HK-2 (cell line): ENCODE measurements at regions not wholly inside any gene's neighbourhood (a gene's known extent, or its start where the extent isn't known, plus 50 kb on each side); places are given as distances from the start of the nearest gene placed in this dataset.

Source experiments
- DNase-seq: peaks from one replicate; pipeline ENCODE4 v3.0.0-alpha.2; 2018; ENCODE audit not compliant: unreplicated experiment

- no peak for DNase-seq
These were observed 523.8 kb upstream of the SPHKAP start for GRCh38 chr2:228705318-228705717.

GRCh38 chr2:228703152-228703551 is 521.7 kb upstream of the SPHKAP start:
- no peak for DNase-seq

GRCh38 chr2:228701506-228701905 is 520.0 kb upstream of the SPHKAP start:
- no peak for DNase-seq

DNA sequence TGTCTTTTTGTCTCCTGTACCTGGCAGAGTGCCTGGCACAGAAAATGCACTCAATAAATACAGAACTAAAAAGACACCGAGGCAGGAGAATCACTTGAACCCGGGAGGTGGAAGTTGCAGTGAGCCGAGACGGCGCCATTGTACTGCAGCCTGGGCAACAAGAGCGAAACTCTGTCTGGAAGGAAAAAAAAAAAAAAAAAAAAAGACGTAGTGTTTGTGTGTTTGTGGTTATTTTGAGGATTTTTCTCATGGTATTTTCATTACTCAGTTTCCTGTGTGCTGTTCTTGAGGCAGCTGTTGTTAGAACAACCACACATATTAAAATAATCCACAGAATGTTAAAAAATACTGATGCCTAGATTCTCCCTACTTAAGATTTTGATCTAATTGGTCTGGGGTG is 519.2 kb upstream of the SPHKAP start:
- no peak for DNase-seq

DNA sequence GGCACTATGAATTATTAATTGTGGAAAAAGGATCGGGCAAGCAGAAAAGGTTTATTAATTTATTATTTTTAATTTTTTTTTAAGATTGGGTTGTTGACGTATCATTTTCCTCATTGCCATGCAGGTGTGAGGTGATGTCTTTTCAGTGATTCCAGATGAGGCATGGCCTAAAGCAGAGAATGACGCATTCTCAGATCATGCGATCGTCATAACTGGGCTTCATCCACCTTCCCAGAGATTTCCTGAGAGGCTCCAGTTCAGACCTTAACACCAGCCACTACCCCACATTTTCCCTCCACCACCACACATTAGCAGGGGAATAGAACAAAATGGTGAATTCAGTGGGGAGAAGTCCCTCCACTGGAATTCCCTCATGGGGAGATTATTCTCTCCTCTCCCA is 518.4 kb upstream of the SPHKAP start:
- DNase-seq: no peak

DNA sequence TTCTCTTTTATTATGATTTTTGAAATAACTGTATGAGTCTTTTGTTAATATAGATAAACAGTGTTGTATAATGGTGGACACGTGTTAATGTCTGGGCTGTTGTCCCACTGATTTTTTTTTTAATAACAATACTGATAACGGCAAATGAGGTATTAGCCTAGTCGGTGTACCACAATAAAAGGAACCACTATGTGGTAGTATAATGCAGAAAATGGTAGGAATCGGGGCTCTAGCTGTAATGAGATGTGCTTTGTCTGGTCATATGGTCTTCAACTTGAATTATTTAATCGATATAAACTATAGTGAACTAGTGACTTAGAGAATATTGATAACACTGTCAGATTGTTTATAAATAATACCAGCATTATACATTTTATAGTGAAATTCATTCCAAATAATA is 517.9 kb upstream of the SPHKAP start:
- no peak for DNase-seq

DNA sequence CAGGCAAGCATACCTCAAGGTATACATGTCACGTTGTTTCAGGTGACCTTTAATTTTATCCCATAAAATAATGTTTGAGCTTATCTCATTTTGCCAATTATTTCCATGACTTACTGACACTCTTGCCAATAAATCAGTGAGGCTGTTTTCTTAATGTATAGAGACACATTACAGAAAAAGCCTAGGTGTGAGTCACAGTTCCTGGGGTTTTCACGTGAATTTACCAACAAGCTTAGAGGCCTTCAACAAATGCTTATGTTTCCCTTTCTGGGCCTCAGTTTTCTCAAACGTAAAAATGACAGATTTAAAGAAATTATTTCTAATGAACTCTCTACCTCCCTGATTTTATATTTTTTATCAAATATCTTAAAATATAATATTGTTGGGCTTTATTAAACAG is 517.5 kb upstream of the SPHKAP start:
- no peak for DNase-seq

GRCh38 chr2:228697456-228697855 is 516.0 kb upstream of the SPHKAP start:
- DNase-seq: no peak

GRCh38 chr2:228690681-228691080 is 509.2 kb upstream of the SPHKAP start:
- DNase-seq: no peak

GRCh38 chr2:228689053-228689452 is 507.6 kb upstream of the SPHKAP start:
- DNase-seq: peak; percentile 7

DNA sequence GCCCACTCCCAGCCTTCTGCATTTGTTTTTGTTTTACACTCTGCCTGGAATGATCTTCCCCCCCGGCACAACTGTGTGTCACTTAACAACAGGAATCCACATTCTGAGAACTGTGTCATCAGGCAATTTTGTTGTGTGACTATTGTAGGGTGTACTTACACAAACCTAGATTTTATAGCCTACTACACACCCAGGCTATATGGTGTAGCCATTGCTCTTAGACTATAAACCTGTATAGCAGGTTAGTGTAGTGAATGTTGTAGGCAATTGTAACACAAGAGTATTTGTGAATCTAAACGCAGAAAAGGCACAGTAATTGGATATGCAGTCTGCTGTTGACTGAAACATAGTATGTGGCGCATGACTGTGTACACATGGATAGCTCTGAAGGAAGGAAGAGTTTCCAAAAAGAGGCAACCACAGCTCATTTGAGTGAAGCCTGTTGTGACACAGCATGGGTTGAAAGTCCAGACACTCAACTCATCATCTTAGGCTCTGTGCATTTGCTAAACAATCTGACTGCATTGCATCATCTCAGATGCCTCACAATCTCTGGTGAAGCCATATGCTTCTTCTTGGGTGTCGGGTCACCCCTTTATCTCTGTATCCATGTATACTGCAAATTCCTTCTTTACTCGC is 506.6 kb upstream of the SPHKAP start:
- no peak for DNase-seq

GRCh38 chr2:228681979-228682378 is 500.5 kb upstream of the SPHKAP start:
- DNase-seq: no peak

DNA sequence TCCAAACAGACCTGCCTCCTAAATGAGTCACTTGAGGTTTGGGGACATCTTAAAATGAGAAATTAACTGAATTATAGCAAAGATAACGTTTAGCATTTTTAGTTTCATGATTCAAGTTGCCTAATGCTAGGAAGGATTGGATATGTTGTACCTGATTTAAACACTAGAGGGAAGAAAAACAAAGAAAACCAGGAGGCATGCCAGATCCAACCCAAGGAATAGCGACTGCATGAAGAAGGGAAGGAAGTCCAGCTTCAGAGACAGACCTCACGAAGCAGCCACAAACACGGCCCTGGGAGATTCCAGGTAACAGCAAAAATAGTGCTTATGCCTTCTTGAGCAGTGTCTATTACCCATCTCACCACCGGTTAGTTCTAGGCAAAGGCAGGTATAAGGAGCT is 499.9 kb upstream of the SPHKAP start:
- DNase-seq: no peak

DNA sequence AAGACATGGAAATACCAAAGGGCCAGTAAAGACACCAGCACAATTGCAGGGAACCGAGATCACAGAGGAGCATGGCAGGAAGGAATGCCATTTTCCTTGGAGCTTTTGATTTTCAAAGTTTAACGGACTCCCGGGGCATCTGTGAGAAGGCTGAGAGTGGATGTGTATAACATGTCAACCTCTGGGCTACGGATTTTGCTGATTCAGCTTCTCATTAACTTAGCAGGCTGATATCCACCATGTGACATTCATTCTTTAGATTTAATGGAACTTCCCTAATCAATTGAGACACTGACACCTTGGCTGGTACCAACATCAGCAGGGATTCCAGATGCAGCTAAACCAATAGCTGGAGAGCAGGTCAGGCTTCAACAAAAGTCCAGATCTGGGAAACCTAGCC is 496.6 kb upstream of the SPHKAP start:
- DNase-seq: no peak

GRCh38 chr2:228675646-228676045 is 494.2 kb upstream of the SPHKAP start:
- DNase-seq: no peak

GRCh38 chr2:228675091-228675490 is 493.6 kb upstream of the SPHKAP start:
- no peak for DNase-seq

DNA sequence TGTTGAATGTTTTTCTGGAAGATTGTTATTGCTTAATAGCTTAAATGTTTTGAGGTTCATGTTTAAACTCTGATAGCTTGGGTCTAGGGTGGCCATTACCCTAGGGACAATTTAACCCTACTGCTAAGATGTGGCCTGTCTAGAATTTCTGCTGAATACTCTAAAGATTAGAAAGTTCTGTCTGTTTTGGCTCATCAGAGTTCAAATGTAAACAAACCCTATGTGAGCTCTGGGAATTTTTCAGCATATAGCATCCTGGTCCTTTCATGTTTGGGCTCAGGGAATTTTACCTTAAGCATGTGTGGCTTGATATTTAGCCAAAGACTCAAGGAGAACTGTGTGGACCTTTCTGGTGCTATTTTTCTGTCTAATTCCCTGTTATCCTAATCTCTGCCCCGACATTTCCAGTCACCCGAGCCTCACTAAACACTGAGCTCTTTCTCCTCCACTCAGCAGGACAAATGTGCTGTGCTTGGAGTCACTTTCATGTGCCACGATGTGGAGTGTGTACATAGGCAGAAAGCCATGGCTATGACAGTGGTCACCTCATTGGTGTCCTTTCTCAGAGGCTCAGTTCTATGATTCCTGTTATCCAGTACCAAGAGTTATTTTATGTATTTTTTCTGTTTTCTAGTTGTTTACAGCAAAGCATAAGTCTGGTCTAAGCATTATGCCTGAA is 492.5 kb upstream of the SPHKAP start:
- DNase-seq: no peak

DNA sequence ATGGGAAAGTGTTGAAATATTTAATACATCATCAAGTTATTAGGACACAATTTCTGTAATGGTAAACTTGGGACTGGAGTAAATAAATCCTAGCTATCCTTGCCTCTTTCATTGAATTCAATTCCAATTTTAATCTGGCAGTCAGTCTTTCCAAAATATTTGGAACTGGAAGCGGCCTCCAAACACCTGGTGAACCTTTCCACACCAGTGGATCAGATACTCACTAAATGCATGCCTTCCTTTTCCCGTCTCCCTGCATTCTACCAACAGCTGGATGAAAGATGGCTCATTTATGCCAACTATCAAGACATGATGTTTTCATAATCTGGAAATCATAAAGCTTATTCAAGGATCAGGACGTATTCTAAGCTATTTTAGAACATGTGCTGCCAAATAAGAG is 488.2 kb upstream of the SPHKAP start:
- no peak for DNase-seq

- DNase-seq: no peak
These were observed 483.7 kb upstream of the SPHKAP start for GRCh38 chr2:228665232-228665631.

DNA sequence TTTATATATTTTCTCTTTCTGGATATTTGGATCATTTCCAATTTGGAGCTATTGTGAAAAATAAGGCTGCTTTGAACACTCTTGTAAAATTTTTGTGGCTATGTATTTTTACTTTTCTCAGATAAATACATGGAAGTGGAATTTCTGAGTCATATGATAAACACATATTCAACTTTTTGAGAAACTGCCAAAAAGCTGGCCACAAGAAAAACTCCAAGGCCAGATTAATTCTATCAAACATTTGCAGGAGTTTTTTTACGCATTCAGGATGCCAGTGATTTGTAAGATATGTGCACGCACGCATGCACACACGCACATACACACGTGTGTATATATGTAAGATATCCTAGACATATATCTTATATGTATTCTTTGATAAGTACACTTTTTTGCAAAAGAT is 477.5 kb upstream of the SPHKAP start:
- no peak for DNase-seq

GRCh38 chr2:228657807-228658402 is 476.4 kb upstream of the SPHKAP start:
- no peak for DNase-seq

GRCh38 chr2:228655331-228655730 is 473.8 kb upstream of the SPHKAP start:
- no peak for DNase-seq

DNA sequence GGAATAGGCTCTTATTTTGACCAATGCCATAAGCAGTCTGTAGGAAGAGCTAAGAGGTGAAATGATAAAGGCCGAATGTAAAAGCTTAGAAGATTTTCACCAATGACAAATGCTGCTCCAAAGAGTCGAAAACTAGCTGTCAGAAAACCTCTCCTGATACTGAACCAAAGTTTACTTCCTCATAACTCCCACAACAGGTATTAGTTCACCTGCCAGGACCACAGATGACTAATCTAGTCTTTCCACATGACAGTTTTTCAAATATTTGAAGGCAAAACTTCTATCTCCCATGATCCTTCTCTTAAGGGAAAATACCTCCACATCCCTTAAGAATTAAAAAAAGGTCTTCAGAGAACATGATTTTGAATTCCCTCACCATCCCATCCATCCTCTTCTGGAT is 473.2 kb upstream of the SPHKAP start:
- DNase-seq: no peak

- DNase-seq: no peak
These were observed 472.4 kb upstream of the SPHKAP start for GRCh38 chr2:228653884-228654283.
